GM12878 (cell line): ENCODE measurements at regions not wholly inside any gene's neighbourhood (a gene's known extent, or its start where the extent isn't known, plus 50 kb on each side); places are given as distances from the start of the nearest gene placed in this dataset.

Experiments used
- ATAC-seq: fragments of 200-7000 bp; cut with Tn5 transposase; 3 replicates; pipeline ENCODE4 v1.9.1; 2020; ENCODE audit warnings: mild to moderate bottlenecking, moderate library complexity
- BruUV-seq: library from RNA; stranded (reverse); fragments of 400-500 nt; replicated peaks from 2 replicates; lab custom pipeline; 2021; lab: Mats Ljungman, UMichigan
- CTCF ChIA-PET: fragments of 300-600 bp; sonication (Branson Sonifier 250); formaldehyde crosslinking; extraction: SDS; loops from one replicate; lab custom pipeline; 2021; ENCODE audit warnings: inconsistent platforms; lab: Yijun Ruan, JAX
- POLR2A ChIA-PET: fragments of 350-600 bp; formaldehyde crosslinking; extraction: SDS; loops from one replicate; lab custom pipeline; 2021; ENCODE audit warnings: inconsistent platforms; lab: Charles Lee
- RAD21 ChIA-PET: fragments of 300-600 bp; sonication (Branson Sonifier 250); formaldehyde crosslinking; loops from one replicate; lab custom pipeline; 2023; ENCODE audit warnings: antibody characterized with exemption; ENCODE audit not compliant: unreplicated experiment; lab: Charles Lee
- SMC1A ChIA-PET: fragments of 300-600 bp; sonication (Branson Sonifier 250); formaldehyde crosslinking; loops from one replicate; lab custom pipeline; 2023; ENCODE audit not compliant: unreplicated experiment, uncharacterized antibody; lab: Charles Lee
- DNase-seq: peaks from one replicate; pipeline ENCODE4 v3.0.0-alpha.2; 2011; ENCODE audit warnings: low read depth, low spot score
- FAIRE-seq: peaks from 3 replicates; lab custom pipeline; 2011; peaks lifted over from hg19 to GRCh38; lab: Jason Lieb, UNC
- H2AFZ ChIP-seq: 2 replicates; pipeline ENCODE4 v1.6.0; 2011; ENCODE audit warnings: low read depth, low read length, control low read depth; ENCODE audit not compliant: control insufficient read depth
- H3K27ac ChIP-seq: 2 replicates; pipeline ENCODE4 v1.5.1; 2011; ENCODE audit warnings: control low read depth; ENCODE audit not compliant: control insufficient read depth, insufficient read depth
- H3K27me3 ChIP-seq, 2 experiments: replicated peaks in 1 of 2; 2 replicates each; pipeline versions ENCODE4 v1.6.0 to v1.6.1; 2011; ENCODE audit warnings: low read length in 1 of 2; ENCODE audit not compliant: control insufficient read depth in 2 of 2, insufficient read depth in 2 of 2
- H3K36me3 ChIP-seq, 2 experiments: 2 replicates each; pipeline ENCODE4 v1.5.1; 2011; ENCODE audit warnings: low read length in 1 of 2; ENCODE audit not compliant: control insufficient read depth in 2 of 2, insufficient read depth in 2 of 2
- H3K4me1 ChIP-seq: 2 replicates; pipeline ENCODE4 v1.6.1; 2011; ENCODE audit warnings: mild to moderate bottlenecking, low read length, moderate library complexity, mixed read lengths; ENCODE audit not compliant: control insufficient read depth, insufficient read depth
- H3K4me2 ChIP-seq: 2 replicates; pipeline ENCODE4 v1.6.0; 2011; ENCODE audit warnings: control low read depth; ENCODE audit not compliant: control insufficient read depth, insufficient read depth
- H3K4me3 ChIP-seq: fragments of 200-600 bp; sonication (generic); 2 replicates; pipeline ENCODE4 v1.5.1; 2016
- H3K79me2 ChIP-seq: 2 replicates; pipeline ENCODE4 v1.6.0; 2011; ENCODE audit warnings: low read length; ENCODE audit not compliant: control insufficient read depth, insufficient read depth
- H3K9ac ChIP-seq: 2 replicates; pipeline ENCODE4 v1.8.0; 2011; ENCODE audit warnings: low read length, control low read depth, mixed read lengths; ENCODE audit not compliant: control insufficient read depth, insufficient read depth
- H3K9me3 ChIP-seq: replicated peaks from 3 replicates; pipeline ENCODE4 v1.5.1; 2011; ENCODE audit warnings: mild to moderate bottlenecking, low read length; ENCODE audit not compliant: control insufficient read depth, insufficient read depth
- H4K20me1 ChIP-seq: 2 replicates; pipeline ENCODE4 v1.6.0; 2011; ENCODE audit not compliant: control insufficient read depth, insufficient read depth
- IKZF2 ChIP-seq, 2 experiments: fragments of 450-650 bp; IDR thresholded peaks; 2 replicates each; pipeline ENCODE4 v1.6.1; 2017; ENCODE audit warnings: mild to moderate bottlenecking in 2 of 2, moderate library complexity in 2 of 2
- NR2C2 ChIP-seq: IDR thresholded peaks from 2 replicates; pipeline ENCODE4 v1.6.1; 2011; ENCODE audit warnings: borderline replicate concordance, low read depth; ENCODE audit not compliant: control insufficient read depth, insufficient read length
- RAD51 ChIP-seq: fragments of 450-650 bp; IDR thresholded peaks from 2 replicates; pipeline ENCODE4 v1.6.1; 2016; ENCODE audit warnings: moderate library complexity, mild to moderate bottlenecking, inconsistent platforms
- RB1 ChIP-seq: fragments of 450-650 bp; formaldehyde crosslinking; IDR thresholded peaks from 2 replicates; pipeline ENCODE4 v1.6.1; 2017; ENCODE audit warnings: mild to moderate bottlenecking, borderline replicate concordance
- RBBP5 ChIP-seq: fragments of 200-600 bp; sonication (generic); conservative IDR thresholded peaks from 2 replicates; pipeline ENCODE4 v1.6.1; 2016
- ZNF217 ChIP-seq: fragments of 450-650 bp; IDR thresholded peaks from 2 replicates; pipeline ENCODE4 v1.6.1; 2017; ENCODE audit warnings: antibody characterized with exemption, mild to moderate bottlenecking
- WGBS: methylation state at CpG from one replicate; pipeline ENCODE4 v1.1.6; 2016; ENCODE audit warnings: low lambda C conversion rate; ENCODE audit not compliant: insufficient replicate concordance, insufficient coverage; ENCODE audit errors: missing lambda C conversion rate; 5-methylcytosine and 5-hydroxymethylcytosine counted together
- in situ Hi-C: fragments of 300-500 bp; cut with MboI; formaldehyde crosslinking; loops from 9 replicates; pipeline ENCODE4 v1.14.3; 2018; ENCODE audit warnings: mixed read lengths
- intact Hi-C: fragments of 100-400 bp; cut with micrococcal nuclease; formaldehyde crosslinking; loops from one replicate; pipeline ENCODE4 v1.14.2; 2022; ENCODE audit not compliant: unreplicated experiment
- TF ChIP-seq, protein P1 (sequence below): fragments of 450-650 bp; IDR thresholded peaks from 2 replicates; pipeline ENCODE4 v1.6.1; 2016; ENCODE audit warnings: mild to moderate bottlenecking, moderate library complexity, borderline replicate concordance
- TF ChIP-seq, protein P2 (sequence below): fragments of 450-650 bp; IDR thresholded peaks from 2 replicates; pipeline ENCODE4 v1.6.1; 2014; ENCODE audit warnings: mild to moderate bottlenecking
- TF ChIP-seq, protein P3 (sequence below): fragments of 450-650 bp; IDR thresholded peaks from 2 replicates; pipeline ENCODE4 v1.6.1; 2018; ENCODE audit warnings: borderline replicate concordance, mild to moderate bottlenecking; ENCODE audit not compliant: partially characterized antibody

DNA sequence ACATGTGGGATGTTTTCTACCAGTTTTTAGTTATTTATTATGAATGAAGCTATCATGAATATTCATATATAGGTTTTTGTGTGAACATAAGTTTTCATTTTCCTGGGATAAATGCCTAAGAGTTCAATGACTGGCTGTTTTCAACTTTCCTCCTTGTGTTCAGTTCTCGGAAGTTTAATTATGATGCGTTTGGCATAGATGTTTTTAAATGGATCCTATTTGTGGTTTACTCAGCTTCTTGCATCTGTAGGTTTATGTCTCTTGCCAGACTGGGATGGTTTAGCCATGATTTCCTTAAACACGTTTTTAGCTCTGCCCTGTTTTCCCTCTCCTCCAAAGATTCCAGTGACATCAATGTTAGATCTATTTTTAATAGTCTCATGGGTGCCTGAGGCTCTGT lies 411.1 kb upstream of the CDH4 start (continued):
- TF ChIP-seq, protein P1, sequence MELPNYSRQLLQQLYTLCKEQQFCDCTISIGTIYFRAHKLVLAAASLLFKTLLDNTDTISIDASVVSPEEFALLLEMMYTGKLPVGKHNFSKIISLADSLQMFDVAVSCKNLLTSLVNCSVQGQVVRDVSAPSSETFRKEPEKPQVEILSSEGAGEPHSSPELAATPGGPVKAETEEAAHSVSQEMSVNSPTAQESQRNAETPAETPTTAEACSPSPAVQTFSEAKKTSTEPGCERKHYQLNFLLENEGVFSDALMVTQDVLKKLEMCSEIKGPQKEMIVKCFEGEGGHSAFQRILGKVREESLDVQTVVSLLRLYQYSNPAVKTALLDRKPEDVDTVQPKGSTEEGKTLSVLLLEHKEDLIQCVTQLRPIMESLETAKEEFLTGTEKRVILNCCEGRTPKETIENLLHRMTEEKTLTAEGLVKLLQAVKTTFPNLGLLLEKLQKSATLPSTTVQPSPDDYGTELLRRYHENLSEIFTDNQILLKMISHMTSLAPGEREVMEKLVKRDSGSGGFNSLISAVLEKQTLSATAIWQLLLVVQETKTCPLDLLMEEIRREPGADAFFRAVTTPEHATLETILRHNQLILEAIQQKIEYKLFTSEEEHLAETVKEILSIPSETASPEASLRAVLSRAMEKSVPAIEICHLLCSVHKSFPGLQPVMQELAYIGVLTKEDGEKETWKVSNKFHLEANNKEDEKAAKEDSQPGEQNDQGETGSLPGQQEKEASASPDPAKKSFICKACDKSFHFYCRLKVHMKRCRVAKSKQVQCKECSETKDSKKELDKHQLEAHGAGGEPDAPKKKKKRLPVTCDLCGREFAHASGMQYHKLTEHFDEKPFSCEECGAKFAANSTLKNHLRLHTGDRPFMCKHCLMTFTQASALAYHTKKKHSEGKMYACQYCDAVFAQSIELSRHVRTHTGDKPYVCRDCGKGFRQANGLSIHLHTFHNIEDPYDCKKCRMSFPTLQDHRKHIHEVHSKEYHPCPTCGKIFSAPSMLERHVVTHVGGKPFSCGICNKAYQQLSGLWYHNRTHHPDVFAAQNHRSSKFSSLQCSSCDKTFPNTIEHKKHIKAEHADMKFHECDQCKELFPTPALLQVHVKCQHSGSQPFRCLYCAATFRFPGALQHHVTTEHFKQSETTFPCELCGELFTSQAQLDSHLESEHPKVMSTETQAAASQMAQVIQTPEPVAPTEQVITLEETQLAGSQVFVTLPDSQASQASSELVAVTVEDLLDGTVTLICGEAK: no peak
- TF ChIP-seq RAD51: no peak

DNA sequence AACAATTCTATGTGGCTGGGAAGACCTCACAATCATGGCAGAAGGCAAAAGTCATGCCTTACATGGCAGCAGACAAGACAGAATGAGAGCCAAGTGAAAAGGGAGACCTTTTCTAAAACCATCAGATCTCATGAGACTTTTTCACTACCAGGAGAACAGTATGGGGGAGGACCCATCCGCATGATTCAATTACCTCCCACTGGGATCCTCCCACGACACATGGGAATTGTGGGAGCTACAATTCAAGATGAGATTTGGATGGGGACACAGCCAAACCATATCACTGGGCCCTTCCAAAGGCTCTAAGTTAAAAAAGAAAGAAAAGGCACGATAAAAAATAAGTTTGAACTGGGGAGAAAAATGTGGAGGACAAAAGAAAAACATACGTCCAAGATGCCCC lies 406.9 kb upstream of the CDH4 start:
- Histone ChIP-seq H3K27me3 (no peaks in the 10 kb centered on the region), H2AFZ (no peak overlapping the region), H3K4me2 (no peak overlapping the region), H3K4me3 (no peak overlapping the region), H3K79me2 (no peaks in the 10 kb centered on the region), H3K9me3 (no peaks in the 10 kb centered on the region; the same call in 2 of the 3 replicates), H3K36me3 (no peaks in the 10 kb centered on the region), H3K4me1 (no peaks in the 10 kb centered on the region), H3K9ac (no peak overlapping the region), H3K27ac (no peak overlapping the region), H4K20me1 (no peaks in the 10 kb centered on the region)
- 35% methylated on average over 4 of the region's 4 CpGs for WGBS
- SMC1A ChIA-PET: interaction anchor here (2.4 kb wide), 1 partner anchor 10 kb away, joined by 5 read pairs; no protein-coding TSS in a partner anchor
- FAIRE-seq (no peak), DNase-seq (no peak), ATAC-seq (no peak)
- in situ Hi-C loops: no loop called here
- CTCF ChIA-PET: interaction anchor here (1.1 kb wide), 1 partner anchor 380 kb away, joined by 3 read pairs; no protein-coding TSS in a partner anchor
- intact Hi-C loops: no loop called here
- no TSS peak for BruUV-seq
- RAD21 ChIA-PET: no interaction called here
- POLR2A ChIA-PET: no interaction called here
- TF ChIP-seq IKZF2 (IDR thresholded peaks at IDR 0.05) (no peak), RB1 (no peak), NR2C2 (no peak), RBBP5 (no peak), ZNF217 (no peak)
- TF ChIP-seq, protein P2, sequence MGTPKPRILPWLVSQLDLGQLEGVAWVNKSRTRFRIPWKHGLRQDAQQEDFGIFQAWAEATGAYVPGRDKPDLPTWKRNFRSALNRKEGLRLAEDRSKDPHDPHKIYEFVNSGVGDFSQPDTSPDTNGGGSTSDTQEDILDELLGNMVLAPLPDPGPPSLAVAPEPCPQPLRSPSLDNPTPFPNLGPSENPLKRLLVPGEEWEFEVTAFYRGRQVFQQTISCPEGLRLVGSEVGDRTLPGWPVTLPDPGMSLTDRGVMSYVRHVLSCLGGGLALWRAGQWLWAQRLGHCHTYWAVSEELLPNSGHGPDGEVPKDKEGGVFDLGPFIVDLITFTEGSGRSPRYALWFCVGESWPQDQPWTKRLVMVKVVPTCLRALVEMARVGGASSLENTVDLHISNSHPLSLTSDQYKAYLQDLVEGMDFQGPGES: no peak
- TF ChIP-seq, protein P3, sequence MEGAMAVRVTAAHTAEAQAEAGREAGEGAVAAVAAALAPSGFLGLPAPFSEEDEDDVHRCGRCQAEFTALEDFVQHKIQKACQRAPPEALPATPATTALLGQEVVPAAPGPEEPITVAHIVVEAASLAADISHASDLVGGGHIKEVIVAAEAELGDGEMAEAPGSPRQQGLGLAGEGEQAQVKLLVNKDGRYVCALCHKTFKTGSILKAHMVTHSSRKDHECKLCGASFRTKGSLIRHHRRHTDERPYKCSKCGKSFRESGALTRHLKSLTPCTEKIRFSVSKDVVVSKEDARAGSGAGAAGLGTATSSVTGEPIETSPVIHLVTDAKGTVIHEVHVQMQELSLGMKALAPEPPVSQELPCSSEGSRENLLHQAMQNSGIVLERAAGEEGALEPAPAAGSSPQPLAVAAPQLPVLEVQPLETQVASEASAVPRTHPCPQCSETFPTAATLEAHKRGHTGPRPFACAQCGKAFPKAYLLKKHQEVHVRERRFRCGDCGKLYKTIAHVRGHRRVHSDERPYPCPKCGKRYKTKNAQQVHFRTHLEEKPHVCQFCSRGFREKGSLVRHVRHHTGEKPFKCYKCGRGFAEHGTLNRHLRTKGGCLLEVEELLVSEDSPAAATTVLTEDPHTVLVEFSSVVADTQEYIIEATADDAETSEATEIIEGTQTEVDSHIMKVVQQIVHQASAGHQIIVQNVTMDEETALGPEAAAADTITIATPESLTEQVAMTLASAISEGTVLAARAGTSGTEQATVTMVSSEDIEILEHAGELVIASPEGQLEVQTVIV: no peak
